NCI-H2107 treated with DMSO at 0.1 percent for 48 hours (cell line): ENCODE measurements at regions not wholly inside any gene's neighbourhood (a gene's known extent, or its start where the extent isn't known, plus 50 kb on each side); places are given as distances from the start of the nearest gene placed in this dataset.
A peak's percentile ranks its signal among the peaks of the same experiment; 100 is the strongest.
"Not testable (repeated sequence)": the region's sequence is repeated elsewhere in the genome, so short reads cannot be mapped to it uniquely, and the experiment has no call there.

ENCODE experiments used
- DNase-seq: peaks from one replicate; lab custom pipeline; 2025; ENCODE audit not compliant: unreplicated experiment; lab: John Stamatoyannopoulos, UW

DNA sequence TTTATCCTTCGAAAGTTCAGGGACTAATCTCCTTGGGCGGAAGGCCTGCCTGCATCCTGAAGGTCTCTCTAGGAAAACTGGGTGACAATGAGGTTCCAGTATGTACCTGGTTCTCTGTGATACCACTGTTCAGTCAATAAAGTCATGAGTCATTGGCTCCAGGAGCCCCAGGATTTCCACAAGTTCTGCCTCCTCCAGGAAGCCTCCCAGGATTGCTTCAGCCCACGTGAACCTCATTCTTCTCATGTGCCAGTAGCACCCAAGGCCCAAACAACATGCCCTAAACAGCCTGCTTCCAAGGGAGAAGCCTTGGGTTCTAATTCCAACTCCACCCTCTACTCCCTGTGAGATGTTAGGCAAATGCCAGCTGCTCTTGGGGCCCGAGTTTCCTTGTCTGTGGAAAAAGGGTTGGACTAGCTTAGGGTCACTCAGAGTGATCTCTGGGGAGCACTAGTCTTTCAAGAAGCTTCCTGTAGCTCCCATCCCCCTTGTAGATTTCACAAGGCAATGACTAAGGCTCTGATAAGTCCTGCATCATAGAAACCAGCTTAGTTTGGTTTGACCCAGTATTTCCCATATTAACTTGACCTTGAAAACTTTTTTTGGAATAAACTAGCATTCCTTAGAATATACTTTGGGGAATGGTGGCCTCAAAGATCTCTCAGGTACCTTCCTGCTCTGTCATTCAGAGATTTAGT lies 118.3 kb upstream of the ATP2B2 start:
- DNase-seq: no peak

DNA sequence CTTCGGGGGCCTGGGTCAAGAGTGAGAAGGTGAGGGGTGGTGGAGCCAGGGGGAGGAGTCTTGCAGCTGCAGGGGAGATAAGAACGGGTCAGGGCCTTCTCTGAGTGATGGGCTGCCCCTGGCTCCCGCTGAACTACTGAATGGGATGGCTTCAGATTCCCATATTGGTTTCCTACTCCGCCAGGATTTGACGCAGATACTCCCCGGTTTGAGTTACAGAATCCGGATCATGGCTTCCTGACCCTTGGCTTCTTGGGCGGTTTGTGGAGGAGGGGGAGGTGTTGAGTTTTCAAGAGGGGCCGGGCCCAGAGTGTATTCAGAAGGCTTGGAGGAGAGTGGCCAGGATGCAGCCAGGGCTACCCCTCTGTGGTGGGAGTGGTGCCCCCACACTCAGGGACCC lies 119.9 kb upstream of the ATP2B2 start:
- DNase-seq: no peak

DNA sequence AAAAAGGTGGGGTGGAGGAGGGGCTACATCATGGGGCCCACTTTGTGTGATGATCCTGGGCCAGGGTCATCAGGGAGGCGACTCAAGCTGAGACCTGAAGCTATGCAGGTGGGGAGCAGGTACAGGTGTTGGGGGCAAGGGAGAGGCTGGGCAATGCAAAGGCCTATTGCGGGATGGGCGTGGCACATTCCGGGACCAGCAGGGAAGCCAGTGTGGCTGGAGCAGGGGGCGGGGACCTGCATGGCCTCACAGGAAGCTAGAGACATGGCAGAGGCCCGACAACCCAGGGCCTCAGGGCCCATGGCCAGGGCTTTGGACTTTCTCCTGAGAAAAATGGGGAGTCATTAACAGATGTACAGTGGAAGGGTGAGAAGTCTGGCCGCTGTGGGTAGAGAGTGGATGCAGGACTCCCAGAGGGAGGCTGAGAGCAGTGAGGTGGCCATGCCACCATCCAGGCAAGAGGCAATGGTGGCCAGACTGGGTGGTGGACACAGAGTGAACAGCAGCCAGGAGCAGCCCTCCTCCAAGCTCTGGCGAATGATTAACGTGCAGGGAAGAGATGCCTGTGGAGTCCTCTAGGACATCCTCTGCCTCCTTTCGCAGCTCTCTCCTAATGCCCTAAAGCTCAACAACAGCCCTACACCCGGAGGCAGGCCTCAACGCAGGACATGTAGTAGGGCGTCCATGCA lies 122.6 kb upstream of the ATP2B2 start:
- no peak for DNase-seq

DNA sequence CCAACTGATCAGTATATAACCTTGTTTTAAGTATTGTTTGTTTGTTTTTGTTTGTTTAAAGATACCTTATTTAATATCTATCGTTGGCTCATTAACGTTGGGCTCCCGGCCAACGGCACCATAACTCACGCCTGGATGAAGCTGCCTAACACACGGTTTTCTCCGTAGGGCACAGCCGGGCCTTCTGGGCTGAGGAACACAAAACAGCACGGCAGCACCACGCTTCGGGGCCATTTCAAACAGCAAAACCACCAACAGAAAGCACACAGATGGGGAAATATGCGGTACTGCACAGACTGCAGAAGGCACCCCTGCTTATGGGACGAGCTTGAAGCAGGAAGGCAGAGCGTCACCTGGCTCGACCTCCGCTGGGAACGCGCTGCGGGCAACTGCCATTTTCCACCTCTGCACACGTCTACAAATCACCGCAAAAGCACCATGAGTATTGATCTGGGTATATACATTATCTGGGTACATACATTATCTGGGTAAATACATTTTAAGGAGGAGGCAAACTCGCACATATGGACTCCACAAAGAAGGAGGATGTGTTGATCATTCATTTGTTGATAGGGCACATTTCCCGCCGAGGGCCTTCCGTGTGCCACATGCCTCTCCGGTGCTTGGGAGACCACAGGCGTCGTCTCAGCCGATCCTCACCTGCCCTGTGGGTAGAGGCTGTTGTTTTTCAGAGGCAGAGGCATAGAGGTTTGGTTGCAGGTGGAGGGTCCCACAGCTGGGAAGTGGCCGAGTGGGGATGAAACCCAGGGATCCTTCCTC lies 123.7 kb upstream of the ATP2B2 start:
- DNase-seq: peak; percentile 3

DNA sequence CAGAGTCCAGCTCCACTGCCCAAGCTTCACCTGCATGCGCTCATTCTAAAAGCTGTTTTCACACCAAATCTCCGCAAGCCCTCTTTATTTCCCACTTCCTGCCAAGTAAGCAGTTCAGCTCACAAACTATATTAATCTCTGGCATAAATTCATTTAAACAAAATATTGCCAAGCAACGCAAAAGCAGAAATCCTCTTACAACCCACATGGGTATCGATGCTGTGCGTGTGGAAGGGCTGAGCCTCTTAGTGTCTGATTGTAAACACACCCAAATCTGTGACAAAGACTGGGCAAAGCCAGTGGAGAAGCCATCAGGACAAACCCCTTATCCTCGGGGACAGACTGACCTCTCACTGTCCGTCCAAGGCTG lies 124.3 kb upstream of the ATP2B2 start:
- DNase-seq: no peak

DNA sequence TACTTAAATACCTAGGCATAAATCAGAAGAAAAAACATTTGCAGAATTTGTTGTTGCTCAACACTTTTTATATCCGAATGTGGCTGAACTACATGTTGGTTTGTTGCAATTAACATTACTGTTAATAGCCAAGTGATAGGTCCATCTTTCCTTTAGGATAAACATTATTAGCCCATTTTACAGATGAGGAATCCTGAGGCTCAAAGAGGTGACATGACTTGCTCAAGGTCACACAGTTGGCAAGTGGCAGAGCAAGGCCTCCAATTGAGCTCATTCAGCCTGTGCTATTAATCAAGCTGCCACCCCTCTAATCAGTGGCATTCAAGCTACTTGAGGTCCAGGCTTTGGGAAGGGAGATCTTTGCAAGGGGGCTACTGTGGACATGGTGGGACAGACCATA lies 125.8 kb upstream of the ATP2B2 start:
- no peak for DNase-seq

DNA sequence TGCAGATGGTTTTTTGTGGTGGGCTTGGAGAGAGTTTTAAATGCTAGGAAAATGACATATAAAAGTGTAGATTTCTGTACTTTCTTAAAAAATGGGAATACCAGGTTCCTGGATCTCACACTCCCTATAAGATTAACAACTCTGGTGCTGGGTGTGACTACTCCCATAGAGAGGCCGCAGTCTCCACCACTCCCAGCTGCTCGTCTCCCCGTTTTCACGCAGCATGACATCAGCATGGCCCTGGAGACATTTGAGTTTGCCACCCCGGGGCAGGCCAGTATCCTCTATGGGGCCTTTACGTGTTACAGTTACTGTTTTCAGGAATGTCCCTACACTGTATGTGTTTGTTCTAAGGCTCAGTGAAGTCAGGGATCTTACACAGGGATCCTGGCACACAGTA lies 126.7 kb upstream of the ATP2B2 start:
- DNase-seq: no peak

DNA sequence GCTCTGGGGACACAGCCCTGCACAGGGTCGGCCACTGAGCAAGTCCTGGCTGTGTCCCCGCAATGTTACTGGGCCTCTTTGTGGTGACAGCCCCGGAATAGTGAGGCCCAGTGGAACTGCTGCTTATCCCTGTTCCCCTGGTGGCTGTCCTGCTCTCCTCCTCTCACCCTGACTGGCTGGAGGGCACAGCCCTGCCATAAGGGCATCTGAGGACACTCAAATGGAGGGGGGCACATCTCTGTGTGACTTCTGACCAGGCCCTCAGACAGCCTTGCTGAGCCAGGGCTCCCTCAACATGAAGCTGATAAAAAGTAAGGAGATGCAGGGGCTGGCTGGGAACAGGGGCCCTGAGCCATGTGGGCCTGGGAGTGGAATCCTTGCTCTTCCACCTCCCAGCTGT lies 127.4 kb upstream of the ATP2B2 start:
- no peak for DNase-seq

DNA sequence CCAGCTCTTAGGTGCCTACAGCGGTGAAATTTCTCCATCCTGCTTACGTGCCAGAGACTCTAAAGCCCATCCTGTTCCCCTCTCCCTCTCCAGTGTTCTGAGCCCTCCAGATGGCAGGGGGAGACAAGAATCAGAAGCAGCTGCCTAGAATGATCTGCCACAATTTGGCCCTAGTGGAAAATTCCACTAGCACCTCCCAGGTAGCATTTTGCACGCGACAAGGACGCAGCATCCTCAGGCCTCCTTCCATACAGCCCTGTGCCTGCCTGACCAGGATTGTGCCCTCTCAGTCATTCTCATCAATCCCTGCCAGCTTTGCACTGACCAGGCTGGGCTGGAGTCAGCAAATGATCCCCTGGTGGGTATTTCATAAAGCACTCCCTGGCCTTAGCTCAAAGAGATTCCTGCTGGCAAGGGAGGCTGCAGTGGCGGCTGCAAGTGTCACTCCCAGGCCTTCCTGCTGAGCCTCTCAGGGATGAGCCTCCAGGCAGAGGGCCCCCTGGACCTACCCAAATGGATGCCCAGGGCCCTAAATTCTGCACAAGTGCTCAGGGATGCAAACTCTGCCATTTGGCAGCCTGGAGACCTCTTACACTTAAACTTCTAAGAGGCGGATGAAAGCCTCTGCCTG lies 130.2 kb upstream of the ATP2B2 start:
- DNase-seq: no peak

DNA sequence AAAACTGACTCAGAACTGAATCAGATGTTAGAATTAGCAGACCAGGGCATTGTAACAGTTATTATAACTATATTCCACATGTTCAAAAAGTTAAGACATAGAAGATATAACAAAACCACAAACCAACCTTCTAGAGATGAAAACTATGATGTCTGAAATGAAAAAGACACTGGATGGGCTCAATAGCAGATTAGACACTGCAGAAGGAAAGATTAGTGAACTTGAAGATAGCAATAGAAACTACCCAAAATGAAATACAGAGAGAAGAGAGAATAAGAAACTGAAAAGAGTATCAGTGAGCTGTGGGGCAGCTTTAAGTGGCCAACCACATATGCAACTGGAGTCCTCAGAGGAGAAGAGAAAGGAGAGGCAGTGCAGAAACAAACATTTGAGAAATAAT lies 132.0 kb upstream of the ATP2B2 start:
- no peak for DNase-seq

DNA sequence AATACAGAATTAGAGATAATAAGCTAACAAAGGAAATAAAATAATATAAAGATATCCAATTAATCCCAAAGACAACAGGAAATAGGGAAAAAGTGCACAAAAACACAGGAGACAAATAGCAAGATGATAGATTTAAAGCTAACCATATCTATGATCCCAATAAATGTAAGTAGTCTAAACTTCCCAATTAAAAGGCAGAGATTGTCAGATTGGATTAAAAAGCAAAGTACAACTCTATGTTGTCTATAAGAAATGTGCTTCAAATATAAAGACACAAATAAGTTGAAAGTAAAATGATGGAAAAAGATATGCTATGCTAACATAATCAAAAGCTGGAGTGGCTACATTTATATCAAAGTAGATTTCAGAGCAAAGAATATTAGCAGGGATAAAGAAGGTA lies 133.1 kb upstream of the ATP2B2 start:
- DNase-seq: no peak

DNA sequence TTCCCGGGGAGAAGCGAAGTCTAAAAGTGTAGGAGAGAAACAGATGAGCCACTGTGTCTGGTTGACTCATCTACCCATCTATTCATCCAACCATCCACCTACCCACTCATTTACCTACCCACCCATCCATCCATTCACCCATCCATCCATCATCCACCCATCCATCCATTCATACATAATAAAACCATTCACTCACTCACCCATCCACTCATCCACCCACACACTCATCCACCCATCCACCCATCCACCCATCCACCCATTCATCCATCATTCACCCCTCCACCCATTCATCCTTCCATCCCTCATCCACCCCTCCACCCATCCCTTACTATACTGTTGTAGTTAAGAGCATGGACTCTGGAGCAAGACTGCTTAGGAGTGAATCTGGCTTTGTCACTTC lies 136.4 kb upstream of the ATP2B2 start:
- no peak for DNase-seq

DNA sequence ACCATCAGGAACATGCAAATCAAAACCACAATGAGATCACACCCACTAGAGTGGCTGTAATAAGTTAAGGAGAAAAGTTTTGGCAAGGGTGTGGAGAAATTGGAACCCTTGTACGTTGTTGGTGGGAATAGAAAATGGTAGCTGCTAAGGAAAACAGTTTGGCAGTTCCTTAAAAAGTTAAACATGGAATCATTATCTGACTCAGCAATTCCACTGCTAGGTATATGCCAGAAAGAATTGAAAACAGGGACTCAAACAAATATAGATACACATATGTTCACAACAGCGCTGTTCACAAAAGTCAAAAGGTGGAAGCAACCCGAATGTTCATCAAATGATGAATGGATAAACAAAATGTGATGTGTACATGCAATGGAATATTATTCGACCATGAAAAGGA lies 138.8 kb upstream of the ATP2B2 start:
- no peak for DNase-seq

DNA sequence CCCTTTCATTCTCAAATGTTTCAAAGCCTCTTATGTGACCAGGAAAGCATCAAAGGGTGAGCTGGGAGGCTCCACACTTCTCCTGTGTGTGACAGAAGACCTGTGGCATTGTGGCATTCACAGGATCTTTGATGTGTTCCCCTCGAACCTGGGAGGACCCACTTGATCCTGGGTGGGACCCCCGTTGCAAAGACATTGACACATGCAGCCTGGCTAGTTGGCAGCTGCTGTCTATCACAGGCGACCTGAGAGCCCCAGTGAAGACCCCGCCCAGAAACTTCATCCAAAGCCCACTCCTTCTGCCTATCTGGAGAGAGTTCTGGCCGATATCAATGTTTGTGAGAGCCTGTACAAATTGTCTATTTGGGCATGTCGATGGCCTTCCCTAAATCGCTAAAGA lies 140.4 kb upstream of the ATP2B2 start:
- no peak for DNase-seq

DNA sequence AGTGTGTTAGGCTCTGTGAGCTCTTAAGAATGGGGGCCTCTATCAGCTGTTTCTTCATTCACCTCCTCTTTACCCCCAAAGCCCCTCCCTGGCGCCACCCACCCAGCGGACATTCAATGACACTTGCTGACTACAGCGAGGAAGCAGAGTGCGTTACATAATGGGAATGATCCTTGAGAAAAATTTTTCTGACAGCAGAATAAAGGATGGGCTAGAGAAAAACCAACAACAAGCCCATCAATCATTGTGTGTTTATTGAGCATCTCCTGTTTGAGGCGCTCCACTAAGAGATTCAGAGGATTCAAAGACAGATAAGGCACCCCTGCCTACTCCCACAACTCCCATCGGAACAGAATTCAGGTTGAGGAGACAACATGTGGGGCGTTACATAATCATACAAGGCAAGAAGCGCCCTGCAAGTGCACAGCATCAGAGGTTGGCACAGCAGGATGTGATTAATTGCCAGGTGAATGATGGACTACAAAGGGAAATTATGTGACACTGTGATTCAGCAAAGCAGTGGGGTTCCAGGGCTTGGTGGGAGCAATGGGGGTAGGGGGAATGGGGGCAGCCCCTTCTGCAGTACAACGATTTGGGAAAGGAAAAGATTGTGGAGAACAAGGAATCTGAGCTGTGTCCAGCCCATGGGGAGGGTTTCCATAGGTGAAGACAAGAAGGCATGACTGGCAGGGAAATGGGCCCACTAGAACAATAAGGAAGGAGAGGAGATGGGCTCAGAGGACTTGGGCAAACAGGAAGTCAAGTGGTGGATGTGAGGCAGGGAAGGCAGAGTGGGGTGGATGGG lies 141.3 kb upstream of the ATP2B2 start:
- DNase-seq: no peak

DNA sequence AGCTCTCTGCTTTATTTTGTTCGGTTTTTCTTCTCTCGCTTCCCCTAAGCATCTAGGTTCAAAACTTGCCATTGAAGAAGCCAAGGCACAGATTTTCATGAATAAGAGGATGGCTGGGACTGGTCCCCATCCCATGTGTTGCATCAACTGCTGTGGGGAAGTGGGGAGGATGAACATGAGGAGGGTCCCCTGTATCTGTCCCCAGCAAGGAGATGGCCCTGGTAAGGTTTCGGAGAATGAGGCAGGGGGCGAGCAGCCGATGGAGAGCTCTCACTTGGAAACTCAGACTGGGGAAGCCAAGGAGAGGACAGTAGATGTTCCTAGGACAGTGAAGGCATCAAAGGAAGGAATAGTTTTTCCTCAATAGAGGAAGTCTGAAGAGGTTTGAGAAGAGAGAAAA lies 142.0 kb upstream of the ATP2B2 start:
- no peak for DNase-seq

DNA sequence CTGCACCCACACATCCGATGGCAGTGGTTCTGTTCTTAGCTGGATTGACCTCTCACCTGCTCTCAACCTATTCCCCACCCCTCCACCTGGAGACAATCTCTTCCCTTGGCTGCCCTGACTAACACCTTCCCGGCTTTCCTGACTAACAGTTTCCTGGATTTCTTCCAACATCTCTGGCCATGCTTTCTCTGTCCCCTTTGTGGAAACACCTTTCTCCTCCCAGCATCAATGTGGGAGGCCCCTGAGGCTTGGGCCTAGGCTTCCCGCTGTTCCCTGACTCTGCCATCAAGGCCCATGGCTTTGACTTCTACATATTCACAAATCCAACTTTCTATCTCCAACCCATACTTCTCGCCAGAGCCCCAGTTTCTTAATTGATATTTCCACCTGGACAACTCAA lies 142.8 kb upstream of the ATP2B2 start:
- no peak for DNase-seq

DNA sequence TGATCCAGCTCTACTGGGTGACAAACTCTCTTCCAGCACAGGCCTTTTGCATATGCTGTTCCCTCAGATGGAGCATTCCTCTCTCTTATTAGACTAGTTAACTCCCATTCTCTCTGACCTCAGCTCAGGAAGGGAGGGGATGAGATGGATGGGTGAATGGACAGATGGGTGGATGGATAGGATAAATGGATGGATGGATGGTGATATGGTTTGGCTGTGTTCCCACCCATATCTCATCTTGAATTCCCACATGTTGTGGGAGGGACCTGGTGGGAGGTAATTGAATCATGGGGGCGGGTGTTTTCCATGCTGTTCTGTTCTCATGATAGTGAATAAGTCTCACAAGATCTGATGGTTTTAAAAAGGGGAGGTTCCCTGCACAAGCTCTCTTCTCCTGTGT lies 144.1 kb upstream of the ATP2B2 start:
- not testable (repeated sequence) for DNase-seq

DNA sequence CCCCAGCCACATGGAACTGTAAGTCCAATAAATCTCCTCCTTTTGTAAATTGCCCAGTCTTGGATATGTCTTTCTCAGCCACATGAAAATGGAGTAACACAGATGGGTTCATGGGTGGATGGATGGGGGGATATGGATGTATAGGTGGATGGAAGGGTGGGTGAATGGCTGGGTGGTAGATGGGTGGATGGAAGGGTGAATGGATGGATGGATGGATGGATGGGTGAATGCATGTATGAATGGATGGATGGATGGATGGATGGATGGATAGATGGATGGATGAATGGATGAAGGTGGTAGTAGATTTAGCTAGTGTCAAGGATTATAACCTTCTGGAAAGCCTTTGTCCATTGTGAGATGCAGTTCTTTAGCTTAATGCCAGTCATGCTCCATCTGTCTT lies 146.1 kb upstream of the ATP2B2 start:
- DNase-seq: no peak

DNA sequence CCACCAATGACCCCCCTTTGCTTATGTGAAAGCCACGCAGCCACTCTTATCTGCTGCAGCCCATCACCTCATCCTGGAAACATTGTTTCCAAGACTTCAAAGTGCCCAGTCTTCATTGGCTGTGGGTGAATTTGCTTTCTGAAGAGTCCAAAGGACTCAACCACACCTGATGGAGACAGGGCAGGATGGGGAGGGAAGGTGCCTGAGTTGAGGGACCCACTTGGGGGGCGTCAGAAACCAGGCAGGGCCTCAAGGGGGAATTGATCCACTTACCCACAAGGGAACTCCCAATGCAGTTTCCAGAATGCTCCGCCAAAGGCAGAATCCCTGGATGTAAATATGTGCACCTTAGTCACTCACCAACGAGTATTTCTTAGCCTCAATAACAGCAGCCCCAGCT lies 147.9 kb upstream of the ATP2B2 start:
- DNase-seq: no peak
